ENCODE measurements at regions not wholly inside any gene's neighbourhood (a gene's known extent, or its start where the extent isn't known, plus 50 kb on each side); places are given as distances from the start of the nearest gene placed in this dataset.

- TF ChIP-seq, protein P1, sequence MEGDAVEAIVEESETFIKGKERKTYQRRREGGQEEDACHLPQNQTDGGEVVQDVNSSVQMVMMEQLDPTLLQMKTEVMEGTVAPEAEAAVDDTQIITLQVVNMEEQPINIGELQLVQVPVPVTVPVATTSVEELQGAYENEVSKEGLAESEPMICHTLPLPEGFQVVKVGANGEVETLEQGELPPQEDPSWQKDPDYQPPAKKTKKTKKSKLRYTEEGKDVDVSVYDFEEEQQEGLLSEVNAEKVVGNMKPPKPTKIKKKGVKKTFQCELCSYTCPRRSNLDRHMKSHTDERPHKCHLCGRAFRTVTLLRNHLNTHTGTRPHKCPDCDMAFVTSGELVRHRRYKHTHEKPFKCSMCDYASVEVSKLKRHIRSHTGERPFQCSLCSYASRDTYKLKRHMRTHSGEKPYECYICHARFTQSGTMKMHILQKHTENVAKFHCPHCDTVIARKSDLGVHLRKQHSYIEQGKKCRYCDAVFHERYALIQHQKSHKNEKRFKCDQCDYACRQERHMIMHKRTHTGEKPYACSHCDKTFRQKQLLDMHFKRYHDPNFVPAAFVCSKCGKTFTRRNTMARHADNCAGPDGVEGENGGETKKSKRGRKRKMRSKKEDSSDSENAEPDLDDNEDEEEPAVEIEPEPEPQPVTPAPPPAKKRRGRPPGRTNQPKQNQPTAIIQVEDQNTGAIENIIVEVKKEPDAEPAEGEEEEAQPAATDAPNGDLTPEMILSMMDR (IDR thresholded peaks at IDR 0.05) = no peak
- TF ChIP-seq POLR2A (IDR thresholded peaks at IDR 0.05) = no peak
Observed at GRCh38 chrX:39214387-39215126, 413.3 kb downstream of the MID1IP1 start.

Data from body of pancreas (tissue), 4 donors.